SKM-1 (cell line): ENCODE measurements at regions not wholly inside any gene's neighbourhood (a gene's known extent, or its start where the extent isn't known, plus 50 kb on each side); places are given as distances from the start of the nearest gene placed in this dataset.

Source experiments
- DNase-seq: peaks from one replicate; lab custom pipeline; 2025; ENCODE audit not compliant: unreplicated experiment; lab: John Stamatoyannopoulos, UW

- no peak for DNase-seq
Measured at GRCh38 chr3:188088948-188089685, 64.8 kb upstream of the LPP start.

GRCh38 chr3:188090620-188091309, 63.2 kb upstream of the LPP start:
- no peak for DNase-seq

- no peak for DNase-seq
Measured at GRCh38 chr3:188091746-188092145, 62.2 kb upstream of the LPP start.

- DNase-seq = no peak
Measured at GRCh38 chr3:188092648-188093047, 61.3 kb upstream of the LPP start.

- no peak for DNase-seq
Measured at GRCh38 chr3:188095431-188095830, 58.5 kb upstream of the LPP start.

GRCh38 chr3:188097791-188098190, 56.2 kb upstream of the LPP start:
- DNase-seq = peak; percentile 62

- DNase-seq = no peak
Measured at GRCh38 chr3:188099907-188100306, 54.0 kb upstream of the LPP start.

GRCh38 chr3:188102861-188103547, 51.0 kb upstream of the LPP start:
- no peak for DNase-seq

GRCh38 chr3:188104050-188104449, 49.9 kb upstream of the LPP start:
- DNase-seq = no peak
